HFF-Myc (cell line): ENCODE measurements at regions not wholly inside any gene's neighbourhood (a gene's known extent, or its start where the extent isn't known, plus 50 kb on each side); places are given as distances from the start of the nearest gene placed in this dataset.

ENCODE experiments used
- DNase-seq: peaks from one replicate; pipeline ENCODE4 v3.0.0-alpha.2; 2011; ENCODE audit warnings: low read depth; ENCODE audit errors: extremely low read depth
- H3K4me3 ChIP-seq: replicated peaks from 2 replicates; pipeline ENCODE4 v1.5.1; 2011; ENCODE audit warnings: low read depth, mild to moderate bottlenecking, control low read depth, low read length
- TF ChIP-seq, protein P1 (sequence below): IDR thresholded peaks from 2 replicates; pipeline ENCODE4 v1.5.1; 2012; ENCODE audit warnings: mild to moderate bottlenecking, low read depth, low read length, control low read depth; ENCODE audit errors: missing control alignments

DNA sequence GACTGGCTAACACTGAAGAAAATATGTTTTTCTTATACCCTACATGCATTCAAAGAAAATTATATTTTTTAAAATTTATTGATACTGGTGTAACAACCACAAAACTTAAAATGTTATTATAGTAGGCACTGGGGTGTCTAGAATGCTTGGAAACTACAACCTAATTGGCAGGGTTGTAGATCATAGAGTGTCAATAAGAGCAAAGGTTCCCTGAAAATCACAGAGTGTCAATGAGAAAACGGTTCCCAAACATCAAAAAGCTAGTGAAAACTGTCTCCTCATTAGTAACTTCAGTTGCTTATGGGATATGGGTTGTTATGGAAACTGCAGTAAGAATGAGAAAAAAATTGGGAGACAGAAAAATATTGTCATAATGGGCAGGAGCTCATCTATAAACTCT lies 214.4 kb upstream of the CCNG1 start:
- TF ChIP-seq, protein P1, sequence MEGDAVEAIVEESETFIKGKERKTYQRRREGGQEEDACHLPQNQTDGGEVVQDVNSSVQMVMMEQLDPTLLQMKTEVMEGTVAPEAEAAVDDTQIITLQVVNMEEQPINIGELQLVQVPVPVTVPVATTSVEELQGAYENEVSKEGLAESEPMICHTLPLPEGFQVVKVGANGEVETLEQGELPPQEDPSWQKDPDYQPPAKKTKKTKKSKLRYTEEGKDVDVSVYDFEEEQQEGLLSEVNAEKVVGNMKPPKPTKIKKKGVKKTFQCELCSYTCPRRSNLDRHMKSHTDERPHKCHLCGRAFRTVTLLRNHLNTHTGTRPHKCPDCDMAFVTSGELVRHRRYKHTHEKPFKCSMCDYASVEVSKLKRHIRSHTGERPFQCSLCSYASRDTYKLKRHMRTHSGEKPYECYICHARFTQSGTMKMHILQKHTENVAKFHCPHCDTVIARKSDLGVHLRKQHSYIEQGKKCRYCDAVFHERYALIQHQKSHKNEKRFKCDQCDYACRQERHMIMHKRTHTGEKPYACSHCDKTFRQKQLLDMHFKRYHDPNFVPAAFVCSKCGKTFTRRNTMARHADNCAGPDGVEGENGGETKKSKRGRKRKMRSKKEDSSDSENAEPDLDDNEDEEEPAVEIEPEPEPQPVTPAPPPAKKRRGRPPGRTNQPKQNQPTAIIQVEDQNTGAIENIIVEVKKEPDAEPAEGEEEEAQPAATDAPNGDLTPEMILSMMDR = no peak
- no peak overlapping the region for H3K4me3 ChIP-seq
- DNase-seq = no peak

DNA sequence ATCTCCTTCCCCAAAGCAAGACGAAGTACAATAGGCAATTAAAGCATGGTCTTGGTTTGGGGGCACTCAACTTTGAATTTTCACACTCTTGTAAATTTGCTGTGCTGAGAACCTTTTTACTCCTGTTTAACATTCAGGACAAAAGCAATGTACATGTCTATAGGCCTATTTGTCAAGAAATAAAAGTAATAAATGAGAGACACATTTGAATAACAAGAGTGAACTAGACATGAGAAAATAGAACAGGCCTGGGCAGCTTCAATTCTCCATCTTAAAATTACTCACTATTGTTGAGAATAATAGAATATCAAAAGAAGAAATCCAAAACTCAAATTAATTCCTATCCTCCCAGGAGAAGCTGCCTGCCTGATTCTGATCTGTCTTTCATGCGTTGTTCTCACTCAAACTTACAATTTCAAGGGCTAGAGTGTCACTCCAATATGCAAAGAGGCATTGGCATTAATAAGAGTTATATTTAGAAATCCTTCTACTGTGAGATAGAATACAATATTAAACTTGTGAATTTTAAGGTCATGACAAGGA lies 192.9 kb upstream of the CCNG1 start:
- H3K4me3 ChIP-seq = no peak overlapping the region
- DNase-seq = no peak
- TF ChIP-seq, protein P1 = no peak

DNA sequence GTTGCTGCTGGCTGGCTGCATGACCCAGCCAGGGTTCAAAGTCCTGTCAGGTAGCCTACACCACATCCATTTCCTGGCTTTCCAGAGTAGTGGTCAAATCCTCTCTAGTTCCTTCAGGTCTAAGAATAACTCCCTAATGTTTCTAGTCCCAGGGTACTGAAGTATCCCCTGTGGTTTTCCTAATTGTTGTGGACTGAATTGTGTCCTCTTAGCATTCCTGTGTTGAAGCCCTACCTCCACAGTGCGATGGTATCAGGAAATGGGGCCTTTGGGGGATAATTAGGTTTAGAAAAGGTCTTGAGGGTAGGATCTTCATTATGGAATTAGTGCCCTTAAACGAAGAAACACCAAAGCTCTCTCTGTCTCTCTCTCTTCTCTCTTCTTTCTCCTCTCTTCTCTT lies 191.8 kb upstream of the CCNG1 start:
- H3K4me3 ChIP-seq = no peak overlapping the region
- DNase-seq = no peak
- TF ChIP-seq, protein P1 = no peak

DNA sequence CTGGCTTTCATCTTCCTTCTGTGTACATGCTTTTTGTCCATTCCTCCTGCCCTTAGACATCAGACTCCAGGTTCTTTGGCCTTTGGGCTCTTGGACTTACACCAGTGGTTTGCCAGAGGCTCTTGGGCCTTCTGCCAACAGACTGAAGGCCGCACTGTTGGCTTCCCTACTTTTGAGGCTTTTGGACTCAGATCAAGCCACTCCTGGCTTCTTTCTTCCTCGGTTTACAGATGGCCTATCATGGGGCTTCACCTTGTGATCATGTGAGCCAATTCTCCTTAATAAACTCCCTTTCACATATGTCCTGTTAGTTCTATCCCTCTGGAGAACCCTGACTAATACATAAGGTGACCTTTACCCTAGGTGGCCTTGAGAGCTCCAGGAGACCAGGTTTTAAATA lies 189.1 kb upstream of the CCNG1 start:
- H3K4me3 ChIP-seq = no peak overlapping the region
- TF ChIP-seq, protein P1 = no peak
- DNase-seq = no peak

DNA sequence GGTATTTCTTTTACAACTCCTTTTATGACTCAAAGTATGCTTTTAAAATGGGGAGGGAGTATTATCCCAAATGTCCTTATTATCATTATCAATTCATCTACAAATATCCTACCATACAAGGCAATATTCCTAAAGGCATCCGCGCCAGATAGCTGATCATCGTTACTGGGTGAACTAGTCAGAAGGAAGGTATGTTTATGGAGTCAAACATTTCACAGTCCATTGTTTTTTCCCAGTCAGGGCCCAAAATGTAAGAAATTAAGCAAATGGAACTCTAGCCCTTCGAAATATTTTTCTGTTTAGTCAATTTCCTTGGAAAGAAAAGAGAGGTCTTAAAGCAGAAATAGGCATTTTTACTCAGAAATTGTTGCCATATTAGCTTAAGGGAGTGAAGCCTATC lies 188.5 kb upstream of the CCNG1 start:
- no peak overlapping the region for H3K4me3 ChIP-seq

DNA sequence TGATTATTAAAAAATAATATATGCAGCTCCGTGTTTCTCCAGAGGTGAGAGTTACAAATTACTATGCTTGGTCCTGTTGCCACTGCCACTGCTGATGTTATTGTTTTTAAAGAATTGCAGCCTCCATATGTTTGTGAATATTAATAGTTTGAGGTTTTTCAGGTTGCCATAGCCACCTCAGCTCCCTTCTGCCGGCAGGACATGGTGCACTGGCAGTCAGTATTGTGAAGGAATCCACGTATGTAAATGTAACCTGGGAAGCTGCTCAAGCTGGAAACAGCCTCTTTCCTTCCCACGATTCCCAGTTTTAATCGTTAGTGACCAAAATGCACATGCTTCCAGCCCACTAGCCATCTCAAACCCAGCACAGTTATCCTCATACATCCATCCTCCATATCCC lies 184.4 kb upstream of the CCNG1 start:
- no peak for DNase-seq
- no peak overlapping the region for H3K4me3 ChIP-seq
- TF ChIP-seq, protein P1 = no peak

More for the DNA sequence above, 188.5 kb upstream of the CCNG1 start:
- TF ChIP-seq, protein P1 = no peak
- DNase-seq = no peak

DNA sequence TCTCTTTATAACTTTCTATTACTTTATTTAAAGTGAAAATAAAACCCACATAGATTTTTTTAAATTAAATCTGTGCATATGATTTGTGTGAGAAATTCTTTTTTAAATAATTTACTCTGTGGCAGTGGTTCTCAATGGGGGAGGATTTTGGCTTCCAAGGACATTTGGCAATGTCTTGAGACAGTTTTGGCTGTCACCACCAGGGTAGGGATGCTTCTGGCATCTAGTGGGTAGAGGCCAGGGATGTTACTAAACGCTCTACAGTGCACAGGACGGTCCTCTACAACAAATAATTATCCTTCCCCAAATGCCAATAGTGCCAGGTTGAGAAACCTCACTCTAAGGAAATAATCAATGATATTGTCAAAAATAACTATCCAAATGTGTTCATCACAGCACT lies 177.9 kb upstream of the CCNG1 start:
- TF ChIP-seq, protein P1 = no peak
- DNase-seq = no peak
- H3K4me3 ChIP-seq = no peak overlapping the region
